ENCODE measurements at regions not wholly inside any gene's neighbourhood (a gene's known extent, or its start where the extent isn't known, plus 50 kb on each side); places are given as distances from the start of the nearest gene placed in this dataset.
"Not testable (repeated sequence)": the region's sequence is repeated elsewhere in the genome, so short reads cannot be mapped to it uniquely, and the experiment has no call there.

- DNase-seq (ENCODE audit: low spot score): no peak
Observed at GRCh38 chr13:52931131-52931530, 82.7 kb upstream of the PCDH8 start.

GRCh38 chr13:52929846-52930245, 81.4 kb upstream of the PCDH8 start:
- no peak for DNase-seq (ENCODE audit: low spot score)

- DNase-seq (ENCODE audit: low spot score): no peak
Observed at GRCh38 chr13:52926971-52927370, 78.5 kb upstream of the PCDH8 start.

- no peak for DNase-seq (ENCODE audit: low spot score)
Observed at GRCh38 chr13:52925775-52926285, 77.4 kb upstream of the PCDH8 start.

GRCh38 chr13:52925251-52925650, 76.8 kb upstream of the PCDH8 start:
- no peak for DNase-seq (ENCODE audit: low spot score)

- DNase-seq (ENCODE audit: low spot score): no peak
Observed at GRCh38 chr13:52924289-52925148, 76.1 kb upstream of the PCDH8 start.

DNA sequence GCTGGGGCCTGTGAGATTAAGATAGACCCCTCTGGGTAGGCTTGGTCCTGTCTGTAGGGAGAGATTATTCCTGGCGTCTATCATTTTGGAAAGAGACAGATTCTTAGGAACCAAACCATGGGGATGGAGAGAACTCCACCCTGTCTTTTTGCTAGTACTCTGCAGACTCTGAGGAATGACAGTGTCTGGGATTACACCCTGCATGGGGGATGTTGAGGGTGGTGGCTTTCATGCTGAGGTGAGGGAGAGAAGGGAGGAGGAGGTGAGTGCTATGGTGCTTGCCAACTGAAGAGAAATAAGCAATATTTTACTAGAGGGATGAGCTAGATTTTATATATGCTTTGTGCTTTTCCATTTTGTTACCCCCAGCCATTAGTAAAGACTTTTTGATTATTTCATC, 74.5 kb upstream of the PCDH8 start:
- no peak for DNase-seq (ENCODE audit: low spot score)

DNA sequence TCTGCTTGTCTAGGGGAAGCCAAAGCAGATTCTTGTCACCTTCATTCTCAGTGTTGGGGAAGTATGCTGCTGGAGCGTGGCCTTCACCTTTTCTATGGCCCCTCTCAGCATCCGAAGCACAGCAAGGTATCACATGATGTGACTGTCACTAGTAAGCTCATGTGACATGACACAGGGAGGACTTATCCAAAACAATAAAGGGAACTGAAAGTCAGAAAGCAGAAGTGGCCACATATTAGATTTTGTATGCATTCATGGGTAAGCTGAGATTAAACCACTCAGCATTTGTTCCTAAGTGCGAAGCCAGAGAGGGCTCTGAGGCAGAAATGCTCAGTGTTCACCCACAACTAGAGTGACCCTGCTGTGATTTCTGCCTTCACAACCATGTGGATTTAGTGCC, 72.8 kb upstream of the PCDH8 start:
- no peak for DNase-seq (ENCODE audit: low spot score)

DNA sequence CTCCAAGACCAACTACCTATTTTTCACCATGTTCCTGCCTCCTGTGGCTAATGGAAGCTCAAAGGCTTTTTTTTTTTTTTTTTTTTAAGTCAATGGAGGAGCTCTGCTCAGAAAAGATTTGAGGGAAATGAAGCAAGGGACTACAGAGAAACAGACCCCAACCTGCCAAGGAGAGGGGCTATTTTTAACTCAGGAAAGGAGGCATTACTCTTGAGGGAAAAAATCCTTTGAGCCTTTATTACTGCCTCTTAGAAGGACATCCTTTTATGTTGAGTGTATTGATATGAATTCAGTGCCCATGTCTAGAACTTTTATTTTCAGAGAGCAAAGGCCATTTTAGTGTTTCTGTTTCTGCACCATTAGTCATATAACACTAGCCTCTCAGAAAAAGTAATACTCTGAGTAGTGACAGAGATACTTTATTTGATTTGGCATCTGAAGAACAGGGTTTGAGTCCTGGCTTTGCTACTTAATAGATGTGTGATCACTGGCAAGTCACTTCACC, 68.1 kb upstream of the PCDH8 start:
- no peak for DNase-seq (ENCODE audit: low spot score)

- no peak for DNase-seq (ENCODE audit: low spot score)
Observed at GRCh38 chr13:52911340-52911739, 62.9 kb upstream of the PCDH8 start.

DNA sequence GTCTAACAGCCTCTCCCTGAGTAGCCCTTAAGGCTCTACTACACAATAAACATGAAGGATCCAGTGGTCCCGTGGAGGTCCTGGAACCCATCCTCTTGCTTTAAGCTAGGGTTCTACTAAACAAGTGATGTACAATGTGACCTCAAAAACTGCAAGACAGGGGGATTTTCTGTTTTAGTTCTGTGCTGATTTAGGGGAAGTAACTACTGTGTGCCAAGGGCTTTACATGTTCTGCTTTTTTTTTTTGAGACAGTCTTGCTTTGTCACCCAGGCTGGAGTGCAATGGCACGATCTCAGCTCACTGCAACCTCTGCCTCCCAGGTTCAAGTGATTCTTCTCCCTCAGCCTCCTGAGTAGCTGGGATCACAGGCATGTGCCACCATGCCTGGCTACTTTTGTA, 61.9 kb upstream of the PCDH8 start:
- DNase-seq (ENCODE audit: low spot score): not testable (repeated sequence)

DNA sequence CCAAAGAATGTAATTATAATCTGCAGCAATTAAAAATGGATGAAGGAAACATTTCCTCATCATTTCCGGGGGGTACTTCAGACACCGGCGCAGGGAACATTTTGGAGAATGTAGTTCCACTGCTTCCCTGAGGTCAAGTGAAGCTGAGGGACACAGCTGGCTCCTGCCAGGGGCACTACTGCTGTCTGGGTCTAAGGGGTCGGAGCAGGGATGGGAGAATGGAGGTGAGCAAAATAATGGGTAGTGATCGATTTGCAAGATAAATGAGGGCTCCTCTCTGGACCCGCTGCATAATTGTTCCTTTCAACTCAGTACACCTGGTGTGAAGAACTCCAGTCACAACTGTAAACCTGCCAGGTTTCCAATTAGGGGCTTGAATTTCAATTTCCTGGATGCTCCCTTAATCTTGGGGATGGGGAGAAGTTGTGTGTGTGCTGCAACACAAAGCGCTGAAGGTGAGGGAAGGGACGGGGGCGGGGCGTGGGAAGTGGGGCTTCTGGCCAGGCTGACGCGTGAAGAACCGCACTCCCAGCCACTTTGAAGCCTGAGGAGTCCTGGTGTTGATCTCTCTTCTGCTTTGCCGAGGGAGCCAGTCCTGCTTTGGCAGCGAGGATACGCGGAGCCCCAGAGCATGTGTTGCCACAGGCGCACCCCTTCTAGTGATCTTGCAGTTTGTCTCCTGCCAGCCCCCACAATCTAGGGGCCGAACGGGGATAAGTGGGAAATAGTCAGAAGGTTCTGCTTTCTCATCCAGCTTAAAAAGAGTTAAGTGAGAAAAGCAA, 57.9 kb upstream of the PCDH8 start:
- no peak for DNase-seq (ENCODE audit: low spot score)

- no peak for DNase-seq (ENCODE audit: low spot score)
Observed at GRCh38 chr13:52905701-52906100, 57.3 kb upstream of the PCDH8 start.

- no peak for DNase-seq (ENCODE audit: low spot score)
Observed at GRCh38 chr13:52903320-52903719, 54.9 kb upstream of the PCDH8 start.

DNA sequence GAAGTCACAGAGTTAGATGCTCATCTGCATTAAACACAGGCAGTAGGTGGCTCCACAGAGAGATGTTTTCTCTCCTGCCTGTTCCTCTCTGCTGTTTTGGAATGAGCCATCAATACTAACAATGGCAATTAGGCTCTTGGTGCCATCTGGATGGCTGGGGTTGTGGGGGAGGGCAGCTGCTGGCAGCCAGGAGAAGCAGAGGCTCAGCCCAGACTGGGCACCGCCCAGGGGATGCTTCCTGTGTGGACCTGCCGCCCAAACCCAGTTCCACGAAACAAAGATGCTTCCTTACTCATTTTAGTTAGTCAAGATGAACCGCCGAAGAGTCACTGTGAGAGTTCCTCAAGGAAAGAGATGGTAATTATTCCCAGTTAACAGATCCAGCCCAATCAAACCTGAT, 50.8 kb upstream of the PCDH8 start:
- DNase-seq (ENCODE audit: low spot score): no peak
